GM18951 (cell line): ENCODE measurements at regions not wholly inside any gene's neighbourhood (a gene's known extent, or its start where the extent isn't known, plus 50 kb on each side); places are given as distances from the start of the nearest gene placed in this dataset.

Experiments
- POLR2A ChIP-seq: IDR thresholded peaks from 4 replicates; pipeline ENCODE4 v1.6.1; 2011; ENCODE audit warnings: mild to moderate bottlenecking; ENCODE audit not compliant: insufficient read length, insufficient read depth; ENCODE audit errors: extremely low read depth
- in situ Hi-C: fragments of 300-500 bp; cut with MboI; formaldehyde crosslinking; loops from one replicate; pipeline ENCODE4 v1.12.0; 2022; ENCODE audit warnings: low sequenced_read_pairs, mixed read lengths, inconsistent platforms; ENCODE audit not compliant: unreplicated experiment

DNA sequence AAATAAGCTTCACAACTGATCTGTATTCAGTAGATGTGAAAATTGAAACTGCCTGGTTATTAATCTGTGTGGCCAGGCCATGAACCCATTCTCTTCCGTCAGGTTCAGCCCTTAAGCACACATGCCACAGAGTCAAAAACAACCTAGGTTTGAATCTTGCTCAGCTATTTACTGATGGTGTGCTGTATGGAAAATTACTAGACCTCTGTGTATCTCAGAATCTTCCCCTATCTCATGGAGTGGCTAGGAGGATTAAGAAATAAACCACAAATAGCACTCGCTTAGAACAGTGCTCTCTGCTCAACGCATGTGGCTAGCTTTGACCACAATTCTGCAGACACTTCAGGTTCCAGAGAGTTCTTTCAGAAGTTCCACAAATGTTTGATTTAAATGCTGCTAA lies 240.7 kb upstream of the PLEKHG7 start:
- in situ Hi-C loops = loop anchor here (10.0 kb wide), 1 partner anchor 103 kb away; no protein-coding TSS in a partner anchor
- no peak for TF ChIP-seq POLR2A

- in situ Hi-C loops = loop anchor here (10.0 kb wide), 1 partner anchor 105 kb away; no protein-coding TSS in a partner anchor
- TF ChIP-seq POLR2A = no peak
Observed at GRCh38 chr12:92459850-92460249, 242.9 kb upstream of the PLEKHG7 start.

GRCh38 chr12:92458996-92459395 lies 243.8 kb upstream of the PLEKHG7 start:
- no peak for TF ChIP-seq POLR2A
- in situ Hi-C loops = no loop called here

GRCh38 chr12:92457458-92458180 lies 245.2 kb upstream of the PLEKHG7 start:
- TF ChIP-seq POLR2A = no peak
- in situ Hi-C loops = no loop called here

DNA sequence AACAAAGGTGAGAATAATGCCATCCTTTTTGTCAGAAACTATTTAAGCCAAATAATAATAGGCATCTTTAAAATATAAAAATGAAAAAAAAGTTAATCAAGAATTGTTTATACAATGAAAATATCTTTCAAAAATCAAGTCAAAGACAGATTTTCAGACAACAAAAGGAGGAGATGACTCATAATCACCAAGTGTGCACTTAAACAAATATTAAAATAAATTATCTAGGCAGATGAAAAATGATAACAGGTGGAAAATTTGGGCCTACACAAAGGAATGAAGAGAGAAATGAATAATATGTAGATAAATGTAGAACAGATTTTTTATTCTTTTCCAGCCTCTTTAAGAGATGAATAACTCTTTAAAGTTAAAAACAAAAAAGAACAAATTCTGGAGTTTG lies 250.0 kb upstream of the PLEKHG7 start:
- in situ Hi-C loops = no loop called here
- TF ChIP-seq POLR2A = no peak

- TF ChIP-seq POLR2A = no peak
- in situ Hi-C loops = no loop called here
Observed at GRCh38 chr12:92446083-92446460, 256.7 kb upstream of the PLEKHG7 start.

GRCh38 chr12:92445253-92446082 lies 257.3 kb upstream of the PLEKHG7 start:
- in situ Hi-C loops = no loop called here
- TF ChIP-seq POLR2A = peak; percentile 25

DNA sequence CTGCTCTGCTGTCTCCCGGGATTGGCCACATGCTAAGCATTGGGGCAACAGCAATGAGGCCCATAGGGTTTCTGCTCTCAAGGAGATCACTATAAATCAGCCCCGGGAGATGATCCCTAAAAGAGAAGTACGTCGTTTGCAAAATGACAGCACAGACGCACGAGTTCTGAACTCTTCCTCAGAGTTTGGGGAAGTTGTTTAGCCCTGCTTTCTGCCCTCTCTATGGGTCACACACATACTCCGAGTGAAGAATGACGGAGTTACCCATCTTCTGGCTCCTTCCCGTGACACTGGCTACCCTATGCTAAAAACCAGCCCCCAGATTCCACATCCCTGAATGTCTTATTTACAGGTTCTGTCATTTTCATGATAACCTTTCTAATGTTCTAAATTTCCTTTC lies 258.0 kb upstream of the PLEKHG7 start:
- TF ChIP-seq POLR2A = no peak
- in situ Hi-C loops = no loop called here

DNA sequence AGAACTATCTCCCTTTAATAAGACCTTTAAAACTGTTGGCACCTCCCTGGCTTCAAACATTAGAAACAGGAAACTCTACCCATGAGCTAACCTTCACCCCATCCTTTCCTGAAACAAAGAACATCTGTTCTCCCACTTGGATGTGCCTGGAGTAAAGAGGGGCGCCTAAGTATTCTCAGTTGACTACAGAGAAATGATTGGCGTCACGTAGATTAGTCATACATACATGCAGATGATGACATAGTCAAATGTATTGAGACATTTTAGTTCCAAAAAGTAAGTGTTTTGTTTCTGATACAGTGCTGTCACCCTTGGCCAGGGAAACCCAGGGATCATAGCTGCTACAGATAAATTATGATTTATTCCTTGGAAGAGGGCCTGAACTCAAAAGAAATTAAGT lies 260.0 kb upstream of the PLEKHG7 start:
- in situ Hi-C loops = no loop called here
- TF ChIP-seq POLR2A = no peak

- no peak for TF ChIP-seq POLR2A
- in situ Hi-C loops = no loop called here
Observed at GRCh38 chr12:92440072-92440471, 262.7 kb upstream of the PLEKHG7 start.

GRCh38 chr12:92439420-92439805 lies 263.4 kb upstream of the PLEKHG7 start:
- TF ChIP-seq POLR2A = no peak
- in situ Hi-C loops = no loop called here

GRCh38 chr12:92438641-92439419 lies 264.0 kb upstream of the PLEKHG7 start:
- TF ChIP-seq POLR2A = no peak
- in situ Hi-C loops = no loop called here

DNA sequence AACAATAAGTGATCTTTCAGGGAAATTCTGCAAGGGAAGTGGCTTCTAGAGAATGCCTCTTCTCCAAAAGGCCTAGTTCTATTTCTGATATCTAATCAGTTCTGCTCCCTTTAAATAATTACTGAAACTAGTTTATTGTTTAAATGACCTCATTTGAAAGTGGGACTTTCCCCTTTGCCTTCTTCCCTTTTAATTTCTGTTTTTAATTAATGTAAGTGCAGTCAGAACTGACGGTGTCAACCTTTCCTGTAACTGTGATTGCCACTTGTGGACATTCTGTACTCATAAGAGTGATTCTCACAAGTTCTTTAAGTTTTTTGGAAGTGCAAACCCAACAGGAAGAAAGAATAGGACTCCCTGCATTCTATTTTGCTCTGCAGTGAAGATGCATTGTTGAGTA lies 265.3 kb upstream of the PLEKHG7 start:
- TF ChIP-seq POLR2A = no peak
- in situ Hi-C loops = no loop called here
